ENCODE measurements at regions not wholly inside any gene's neighbourhood (a gene's known extent, or its start where the extent isn't known, plus 50 kb on each side); places are given as distances from the start of the nearest gene placed in this dataset.

DNA sequence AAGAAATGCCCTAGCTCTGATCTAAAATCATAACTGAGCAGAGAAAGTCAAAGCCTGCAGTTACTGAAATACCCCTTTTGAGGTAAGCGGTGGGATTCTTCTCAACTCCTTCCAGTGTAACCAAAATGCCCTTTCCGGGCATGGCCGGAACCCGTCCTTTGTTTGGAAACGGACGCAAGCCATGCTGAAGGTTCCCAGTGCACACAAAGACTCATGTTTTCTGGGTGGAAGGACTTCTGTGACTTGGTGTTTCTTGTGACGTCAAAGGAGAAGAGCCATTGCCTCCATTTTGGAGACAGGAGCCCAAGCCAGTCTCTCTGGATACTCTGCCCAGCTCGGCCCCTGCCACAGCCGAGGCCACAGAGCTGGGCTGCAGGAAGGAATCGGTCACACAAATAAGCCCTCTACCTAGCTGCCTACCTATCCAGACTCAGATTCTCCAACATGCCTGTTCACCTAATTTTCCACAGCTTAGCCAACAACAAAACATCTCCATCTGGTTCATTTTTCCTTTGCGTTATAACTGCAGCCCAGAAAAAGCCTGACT lies 182.8 kb downstream of the TBXT start:
- H3K27me3 ChIP-seq (replicated peaks; ENCODE audit: control insufficient read depth, insufficient read depth, low read length) = peaks cover 26% of the 10 kb centered on the region

DNA sequence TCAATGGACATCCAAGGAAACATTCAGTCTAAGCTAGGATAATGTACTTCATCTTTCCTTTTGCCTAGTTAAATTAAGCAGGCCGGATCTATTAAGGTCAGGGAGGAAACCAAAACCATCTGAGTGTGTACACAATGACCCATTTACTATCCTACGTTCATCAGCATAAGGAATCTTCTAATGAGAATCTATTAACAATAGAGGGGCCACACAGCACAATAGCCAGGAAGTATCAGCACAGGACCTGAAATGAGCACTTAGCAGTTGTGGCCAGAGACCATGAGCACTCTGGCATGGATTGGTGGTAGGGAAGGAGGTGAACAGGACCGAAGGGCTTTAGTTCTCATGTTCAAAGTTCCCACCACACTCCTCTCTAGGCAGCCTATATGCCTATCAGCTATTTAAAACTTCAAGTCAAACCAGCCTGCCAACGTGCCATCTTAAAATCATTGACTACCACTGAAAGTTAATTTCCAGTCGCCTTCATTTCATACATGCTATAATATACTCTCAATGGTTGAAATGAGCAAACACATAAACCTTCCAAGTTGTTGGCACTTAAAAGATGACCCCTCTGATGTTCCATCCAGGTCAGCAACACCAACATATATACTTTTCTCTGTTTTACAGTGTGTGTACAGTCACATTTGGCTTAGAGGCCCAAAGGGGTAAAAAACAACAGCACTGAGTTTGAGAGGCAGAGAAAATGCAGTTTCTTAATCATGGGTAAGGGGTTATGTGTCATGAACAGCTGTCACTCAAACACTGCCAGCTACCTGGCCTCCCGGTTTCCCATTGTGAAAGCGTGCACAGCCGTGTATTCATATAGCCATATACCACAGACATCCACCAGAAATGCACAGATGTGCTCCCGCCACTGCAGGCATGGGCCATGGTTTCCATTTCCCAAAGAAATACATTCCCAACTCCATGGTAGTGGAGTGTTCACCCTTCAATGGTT lies 184.3 kb downstream of the TBXT start:
- peaks cover 12% of the 10 kb centered on the region for H3K27me3 ChIP-seq (replicated peaks; ENCODE audit: control insufficient read depth, insufficient read depth, low read length)
- H3K9ac ChIP-seq (ENCODE audit: low read length) = no peak overlapping the region
- H3K36me3 ChIP-seq (ENCODE audit: control insufficient read depth, insufficient read depth, low read length, severe bottlenecking) = no peaks in the 10 kb centered on the region
- H3K4me1 ChIP-seq (ENCODE audit: control insufficient read depth, insufficient read depth, low read length) = peaks cover 9% of the 10 kb centered on the region
- no peak overlapping the region for H3K4me3 ChIP-seq (ENCODE audit: low read length)
- DNase-seq (ENCODE audit: low read depth) = no peak
- no peaks in the 10 kb centered on the region for H3K9me3 ChIP-seq (ENCODE audit: control insufficient read depth, low read length)

More for the DNA sequence above, 182.8 kb downstream of the TBXT start:
- H3K36me3 ChIP-seq (ENCODE audit: control insufficient read depth, insufficient read depth, low read length, severe bottlenecking) = no peaks in the 10 kb centered on the region
- H3K9ac ChIP-seq (ENCODE audit: low read length) = no peak overlapping the region
- DNase-seq (ENCODE audit: low read depth) = no peak
- H3K4me1 ChIP-seq (ENCODE audit: control insufficient read depth, insufficient read depth, low read length) = peaks cover 9% of the 10 kb centered on the region
- no peak overlapping the region for H3K4me3 ChIP-seq (ENCODE audit: low read length)
- H3K9me3 ChIP-seq (ENCODE audit: control insufficient read depth, low read length) = peaks cover under 1% of the 10 kb centered on the region

- Histone ChIP-seq H3K36me3 (ENCODE audit: control insufficient read depth, insufficient read depth, low read length, severe bottlenecking) (no peaks in the 10 kb centered on the region), H3K27me3 (replicated peaks; ENCODE audit: control insufficient read depth, insufficient read depth, low read length) (no peaks in the 10 kb centered on the region), H3K9me3 (ENCODE audit: control insufficient read depth, low read length) (no peaks in the 10 kb centered on the region), H3K9ac (ENCODE audit: low read length) (no peak overlapping the region), H3K4me1 (ENCODE audit: control insufficient read depth, insufficient read depth, low read length) (no peaks in the 10 kb centered on the region), H3K4me3 (ENCODE audit: low read length) (no peak overlapping the region)
- no peak for DNase-seq (ENCODE audit: low read depth)
These were observed 189.2 kb downstream of the TBXT start for GRCh38 chr6:165978476-165978875.

GRCh38 chr6:165976684-165977083 lies 191.0 kb downstream of the TBXT start:
- Histone ChIP-seq H3K27me3 (replicated peaks; ENCODE audit: control insufficient read depth, insufficient read depth, low read length) (no peaks in the 10 kb centered on the region), H3K36me3 (ENCODE audit: control insufficient read depth, insufficient read depth, low read length, severe bottlenecking) (no peaks in the 10 kb centered on the region), H3K9ac (ENCODE audit: low read length) (no peak overlapping the region), H3K4me3 (ENCODE audit: low read length) (no peak overlapping the region), H3K9me3 (ENCODE audit: control insufficient read depth, low read length) (no peaks in the 10 kb centered on the region), H3K4me1 (ENCODE audit: control insufficient read depth, insufficient read depth, low read length) (no peaks in the 10 kb centered on the region)
- DNase-seq (ENCODE audit: low read depth) = no peak

- H3K27me3 ChIP-seq (replicated peaks; ENCODE audit: control insufficient read depth, insufficient read depth, low read length) = no peaks in the 10 kb centered on the region
- DNase-seq (ENCODE audit: low read depth) = no peak
- H3K9me3 ChIP-seq (ENCODE audit: control insufficient read depth, low read length) = no peaks in the 10 kb centered on the region
- no peaks in the 10 kb centered on the region for H3K36me3 ChIP-seq (ENCODE audit: control insufficient read depth, insufficient read depth, low read length, severe bottlenecking)
- no peak overlapping the region for H3K9ac ChIP-seq (ENCODE audit: low read length)
- H3K4me3 ChIP-seq (ENCODE audit: low read length) = no peak overlapping the region
- H3K4me1 ChIP-seq (ENCODE audit: control insufficient read depth, insufficient read depth, low read length) = no peaks in the 10 kb centered on the region
These were observed 192.8 kb downstream of the TBXT start for GRCh38 chr6:165974817-165975216.

DNA sequence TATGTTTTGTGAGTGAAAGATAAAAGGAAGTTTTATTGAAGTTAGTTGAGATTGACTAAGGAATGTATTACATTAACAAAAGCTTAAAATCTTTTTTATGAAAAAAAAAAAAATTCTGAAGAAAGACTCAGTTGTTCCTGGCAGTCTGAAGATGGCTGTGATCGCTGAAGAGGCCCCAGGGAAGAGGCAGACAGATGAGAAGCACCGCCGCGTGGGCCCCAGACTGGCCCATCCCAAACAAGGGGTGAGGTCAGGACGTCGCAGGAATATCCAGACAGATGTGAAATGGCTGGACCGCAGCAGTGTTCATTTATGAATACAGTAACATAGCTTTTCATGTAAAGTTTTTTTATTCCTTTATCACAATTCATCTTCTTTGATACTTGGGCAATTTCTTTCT lies 194.2 kb downstream of the TBXT start:
- H3K4me1 ChIP-seq (ENCODE audit: control insufficient read depth, insufficient read depth, low read length) = no peaks in the 10 kb centered on the region
- H3K4me3 ChIP-seq (ENCODE audit: low read length) = no peak overlapping the region
- DNase-seq (ENCODE audit: low read depth) = no peak
- no peaks in the 10 kb centered on the region for H3K27me3 ChIP-seq (replicated peaks; ENCODE audit: control insufficient read depth, insufficient read depth, low read length)
- no peak overlapping the region for H3K9ac ChIP-seq (ENCODE audit: low read length)
- no peaks in the 10 kb centered on the region for H3K9me3 ChIP-seq (ENCODE audit: control insufficient read depth, low read length)
- no peaks in the 10 kb centered on the region for H3K36me3 ChIP-seq (ENCODE audit: control insufficient read depth, insufficient read depth, low read length, severe bottlenecking)

- no peaks in the 10 kb centered on the region for H3K36me3 ChIP-seq (ENCODE audit: control insufficient read depth, insufficient read depth, low read length, severe bottlenecking)
- H3K27me3 ChIP-seq (replicated peaks; ENCODE audit: control insufficient read depth, insufficient read depth, low read length) = no peaks in the 10 kb centered on the region
- H3K9ac ChIP-seq (ENCODE audit: low read length) = no peak overlapping the region
- H3K9me3 ChIP-seq (ENCODE audit: control insufficient read depth, low read length) = no peaks in the 10 kb centered on the region
- H3K4me3 ChIP-seq (ENCODE audit: low read length) = no peak overlapping the region
- no peak for DNase-seq (ENCODE audit: low read depth)
- H3K4me1 ChIP-seq (ENCODE audit: control insufficient read depth, insufficient read depth, low read length) = no peaks in the 10 kb centered on the region
These were observed 195.4 kb downstream of the TBXT start for GRCh38 chr6:165972139-165972802.

- Histone ChIP-seq H3K36me3 (ENCODE audit: control insufficient read depth, insufficient read depth, low read length, severe bottlenecking) (no peaks in the 10 kb centered on the region), H3K9ac (ENCODE audit: low read length) (no peak overlapping the region), H3K4me1 (ENCODE audit: control insufficient read depth, insufficient read depth, low read length) (no peaks in the 10 kb centered on the region), H3K27me3 (replicated peaks; ENCODE audit: control insufficient read depth, insufficient read depth, low read length) (no peaks in the 10 kb centered on the region), H3K9me3 (ENCODE audit: control insufficient read depth, low read length) (no peaks in the 10 kb centered on the region), H3K4me3 (ENCODE audit: low read length) (no peak overlapping the region)
- no peak for DNase-seq (ENCODE audit: low read depth)
These were observed 196.4 kb downstream of the TBXT start for GRCh38 chr6:165971202-165971601.

DNA sequence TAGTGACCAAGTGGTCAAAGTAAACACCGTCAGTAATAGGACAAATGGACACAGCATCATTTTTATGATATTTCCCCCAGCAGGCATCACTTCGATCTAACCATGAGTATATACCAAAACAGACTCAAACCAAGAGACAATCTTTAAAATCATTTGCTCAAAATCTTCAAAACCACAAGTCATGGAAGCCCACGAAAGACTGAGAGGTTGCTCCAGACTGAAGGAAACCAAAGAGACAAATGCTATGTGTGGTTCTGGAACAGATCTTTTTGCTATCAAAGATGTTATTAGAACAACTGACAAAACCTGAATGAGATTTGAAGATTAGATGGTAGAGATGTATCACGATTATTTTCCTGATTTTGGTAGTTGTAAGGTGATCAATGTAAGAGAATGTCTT lies 197.7 kb downstream of the TBXT start:
- Histone ChIP-seq H3K9ac (ENCODE audit: low read length) (no peak overlapping the region), H3K4me1 (ENCODE audit: control insufficient read depth, insufficient read depth, low read length) (no peaks in the 10 kb centered on the region), H3K36me3 (ENCODE audit: control insufficient read depth, insufficient read depth, low read length, severe bottlenecking) (no peaks in the 10 kb centered on the region), H3K9me3 (ENCODE audit: control insufficient read depth, low read length) (no peaks in the 10 kb centered on the region), H3K4me3 (ENCODE audit: low read length) (no peak overlapping the region), H3K27me3 (replicated peaks; ENCODE audit: control insufficient read depth, insufficient read depth, low read length) (no peaks in the 10 kb centered on the region)
- no peak for DNase-seq (ENCODE audit: low read depth)

GRCh38 chr6:165969184-165969583 lies 198.5 kb downstream of the TBXT start:
- Histone ChIP-seq H3K9me3 (ENCODE audit: control insufficient read depth, low read length) (no peaks in the 10 kb centered on the region), H3K4me1 (ENCODE audit: control insufficient read depth, insufficient read depth, low read length) (no peaks in the 10 kb centered on the region), H3K4me3 (ENCODE audit: low read length) (no peak overlapping the region), H3K27me3 (replicated peaks; ENCODE audit: control insufficient read depth, insufficient read depth, low read length) (no peaks in the 10 kb centered on the region), H3K9ac (ENCODE audit: low read length) (no peak overlapping the region), H3K36me3 (ENCODE audit: control insufficient read depth, insufficient read depth, low read length, severe bottlenecking) (no peaks in the 10 kb centered on the region)
- DNase-seq (ENCODE audit: low read depth) = no peak

DNA sequence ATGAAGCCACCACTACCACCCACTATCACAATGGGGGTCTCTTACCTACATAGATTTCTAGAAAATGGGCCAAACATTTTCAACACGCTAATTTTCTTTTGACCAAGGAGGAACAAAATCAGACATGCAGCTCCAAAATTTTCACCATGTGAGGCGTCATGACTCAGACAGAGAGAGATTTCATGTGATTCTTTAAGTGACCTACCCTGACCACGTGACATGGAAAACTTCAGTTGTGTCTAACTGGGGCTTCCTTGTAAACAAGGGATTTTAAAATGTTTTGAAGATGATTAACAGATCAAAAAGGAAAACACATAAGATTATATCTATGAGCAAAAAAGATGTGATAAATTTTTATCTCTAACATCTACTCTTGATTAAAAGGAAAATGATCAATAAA lies 199.2 kb downstream of the TBXT start:
- Histone ChIP-seq H3K4me3 (ENCODE audit: low read length) (no peak overlapping the region), H3K27me3 (replicated peaks; ENCODE audit: control insufficient read depth, insufficient read depth, low read length) (no peaks in the 10 kb centered on the region), H3K4me1 (ENCODE audit: control insufficient read depth, insufficient read depth, low read length) (no peaks in the 10 kb centered on the region), H3K36me3 (ENCODE audit: control insufficient read depth, insufficient read depth, low read length, severe bottlenecking) (no peaks in the 10 kb centered on the region), H3K9ac (ENCODE audit: low read length) (no peak overlapping the region), H3K9me3 (ENCODE audit: control insufficient read depth, low read length) (no peaks in the 10 kb centered on the region)
- no peak for DNase-seq (ENCODE audit: low read depth)

All from adipocyte (in vitro differentiated cells).